Keratinocyte (primary cell): ENCODE measurements at regions not wholly inside any gene's neighbourhood (a gene's known extent, or its start where the extent isn't known, plus 50 kb on each side); places are given as distances from the start of the nearest gene placed in this dataset.

Experiments
- DNase-seq: peaks from one replicate; pipeline ENCODE4 v3.0.0-alpha.2; 2011; ENCODE audit warnings: low read depth, missing footprints, low spot score
- FAIRE-seq: peaks from 2 replicates; lab custom pipeline; 2011; peaks lifted over from hg19 to GRCh38; lab: Jason Lieb, UNC
- H2AFZ ChIP-seq: 2 replicates; pipeline ENCODE4 v1.6.0; 2012; ENCODE audit warnings: low read length, control low read depth, inconsistent platforms; ENCODE audit not compliant: control insufficient read depth
- H3K27ac ChIP-seq: 2 replicates; pipeline ENCODE4 v1.5.1; 2011; ENCODE audit warnings: low read length; ENCODE audit not compliant: control insufficient read depth, insufficient read depth
- H3K27me3 ChIP-seq: 3 replicates; pipeline ENCODE4 v1.6.0; 2011; ENCODE audit warnings: low read length; ENCODE audit not compliant: control insufficient read depth, insufficient read depth; ENCODE audit errors: extremely low read depth
- H3K36me3 ChIP-seq, 2 experiments: 2 replicates in 1 of 2; 3 replicates in 1 of 2; pipeline ENCODE4 v1.5.1; 2011; ENCODE audit warnings: low read length in 2 of 2, mild to moderate bottlenecking in 1 of 2; ENCODE audit not compliant: control insufficient read depth in 2 of 2, insufficient read depth in 2 of 2; ENCODE audit errors: extremely low read depth in 1 of 2
- H3K4me1 ChIP-seq: 3 replicates; pipeline ENCODE4 v1.5.1; 2011; ENCODE audit warnings: low read length; ENCODE audit not compliant: control insufficient read depth, insufficient read depth; ENCODE audit errors: extremely low read depth
- H3K4me2 ChIP-seq: 3 replicates; pipeline ENCODE4 v1.6.0; 2011; ENCODE audit warnings: low read depth, low read length; ENCODE audit not compliant: control insufficient read depth, insufficient read depth; ENCODE audit errors: extremely low read depth
- H3K4me3 ChIP-seq, 3 experiments: fragments of 200-600 bp in 1 of 3; sonication (generic) in 1 of 3; 2 replicates in 2 of 3; 3 replicates in 1 of 3; pipeline ENCODE4 v1.5.1; 2011 to 2016; ENCODE audit warnings: low read length in 3 of 3, mild to moderate bottlenecking in 3 of 3, control low read depth in 2 of 3, inconsistent platforms in 1 of 3, low read depth in 1 of 3, mixed read lengths in 1 of 3, mixed run types in 1 of 3, moderate library complexity in 1 of 3; ENCODE audit not compliant: control insufficient read depth in 2 of 3, insufficient read depth in 2 of 3; ENCODE audit errors: extremely low read depth in 1 of 3
- H3K79me2 ChIP-seq: 2 replicates; pipeline ENCODE4 v1.6.0; 2012; ENCODE audit warnings: low read length; ENCODE audit not compliant: control insufficient read depth, insufficient read depth
- H3K9ac ChIP-seq: 3 replicates; pipeline ENCODE4 v1.6.0; 2011; ENCODE audit warnings: low read length; ENCODE audit not compliant: control insufficient read depth, insufficient read depth; ENCODE audit errors: extremely low read depth
- H3K9me1 ChIP-seq: 3 replicates; pipeline ENCODE4 v1.6.0; 2011; ENCODE audit warnings: low read length; ENCODE audit not compliant: control insufficient read depth, insufficient read depth; ENCODE audit errors: extremely low read depth
- H3K9me3 ChIP-seq: 2 replicates; pipeline ENCODE4 v1.5.1; 2012; ENCODE audit warnings: low read depth, low read length; ENCODE audit not compliant: control insufficient read depth
- H4K20me1 ChIP-seq: 3 replicates; pipeline ENCODE4 v1.6.0; 2011; ENCODE audit warnings: low read length; ENCODE audit not compliant: control insufficient read depth, insufficient read depth; ENCODE audit errors: extremely low read depth
- EZH2 ChIP-seq: IDR thresholded peaks from one replicate; pipeline ENCODE4 v1.6.1; 2012; ENCODE audit warnings: inconsistent platforms, mild to moderate bottlenecking, low read length, moderate library complexity
- dilution Hi-C: fragments of 300-500 bp; cut with MboI; formaldehyde crosslinking; loops from one replicate; pipeline ENCODE4 v1.7.0; 2020; ENCODE audit warnings: low sequenced_read_pairs; ENCODE audit not compliant: extremely low pct_ligation_motif_present
- TF ChIP-seq, protein P1 (sequence below), 3 experiments: IDR thresholded peaks in 1 of 3; conservative IDR thresholded peaks in 1 of 3; optimal IDR thresholded peaks in 1 of 3; 2 replicates in 2 of 3; 3 replicates in 1 of 3; pipeline versions ENCODE3 to v1.5.1; 2011; ENCODE audit warnings: low read length in 3 of 3, mild to moderate bottlenecking in 3 of 3, moderate library complexity in 2 of 3, control low read depth in 1 of 3, inconsistent platforms in 1 of 3; ENCODE audit not compliant: insufficient read depth in 2 of 3; ENCODE audit errors: extremely low read depth in 1 of 3

DNA sequence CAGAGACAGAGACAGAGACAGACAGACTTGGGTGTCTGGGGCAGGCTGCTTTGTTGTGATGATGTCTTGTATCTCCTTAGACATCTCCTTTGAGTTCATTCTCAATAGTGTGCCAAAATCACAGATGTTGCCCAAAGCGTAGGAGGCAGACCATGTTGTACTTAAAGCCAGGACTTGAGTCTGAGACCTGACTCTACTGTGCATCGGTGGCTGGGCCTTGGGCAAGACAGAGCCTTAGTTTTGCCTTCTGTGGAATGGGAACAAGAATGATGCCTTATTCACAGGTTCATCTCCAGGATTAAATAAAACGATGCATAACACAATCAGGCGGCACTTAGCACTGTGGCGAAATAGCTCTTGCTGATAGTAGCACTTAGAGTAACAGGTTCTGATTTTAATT is 230.3 kb downstream of the AACS start:
- Histone ChIP-seq H3K4me1 (no peaks in the 10 kb centered on the region), H3K27ac (no peak overlapping the region), H3K9me1 (no peaks in the 10 kb centered on the region), H3K9ac (no peak overlapping the region), H3K79me2 (no peaks in the 10 kb centered on the region), H3K4me3 (no peak overlapping the region), H3K9me3 (peaks cover 7% of the 10 kb centered on the region), H3K4me2 (no peak overlapping the region), H3K27me3 (no peaks in the 10 kb centered on the region), H2AFZ (no peak overlapping the region), H4K20me1 (no peaks in the 10 kb centered on the region), H3K36me3 (no peaks in the 10 kb centered on the region)
- dilution Hi-C loops = no loop called here
- no peak for FAIRE-seq
- no peak for TF ChIP-seq EZH2
- TF ChIP-seq, protein P1, sequence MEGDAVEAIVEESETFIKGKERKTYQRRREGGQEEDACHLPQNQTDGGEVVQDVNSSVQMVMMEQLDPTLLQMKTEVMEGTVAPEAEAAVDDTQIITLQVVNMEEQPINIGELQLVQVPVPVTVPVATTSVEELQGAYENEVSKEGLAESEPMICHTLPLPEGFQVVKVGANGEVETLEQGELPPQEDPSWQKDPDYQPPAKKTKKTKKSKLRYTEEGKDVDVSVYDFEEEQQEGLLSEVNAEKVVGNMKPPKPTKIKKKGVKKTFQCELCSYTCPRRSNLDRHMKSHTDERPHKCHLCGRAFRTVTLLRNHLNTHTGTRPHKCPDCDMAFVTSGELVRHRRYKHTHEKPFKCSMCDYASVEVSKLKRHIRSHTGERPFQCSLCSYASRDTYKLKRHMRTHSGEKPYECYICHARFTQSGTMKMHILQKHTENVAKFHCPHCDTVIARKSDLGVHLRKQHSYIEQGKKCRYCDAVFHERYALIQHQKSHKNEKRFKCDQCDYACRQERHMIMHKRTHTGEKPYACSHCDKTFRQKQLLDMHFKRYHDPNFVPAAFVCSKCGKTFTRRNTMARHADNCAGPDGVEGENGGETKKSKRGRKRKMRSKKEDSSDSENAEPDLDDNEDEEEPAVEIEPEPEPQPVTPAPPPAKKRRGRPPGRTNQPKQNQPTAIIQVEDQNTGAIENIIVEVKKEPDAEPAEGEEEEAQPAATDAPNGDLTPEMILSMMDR (optimal IDR thresholded peaks at IDR 0.05 in 1 of 3, IDR thresholded peaks at IDR 0.05 in 1 of 3, conservative IDR thresholded peaks at IDR 0.05 in 1 of 3; ENCODE audit: extremely low read depth in 1 of 3, insufficient read depth in 2 of 3, low read length in 3 of 3) = no peak
- no peak for DNase-seq

DNA sequence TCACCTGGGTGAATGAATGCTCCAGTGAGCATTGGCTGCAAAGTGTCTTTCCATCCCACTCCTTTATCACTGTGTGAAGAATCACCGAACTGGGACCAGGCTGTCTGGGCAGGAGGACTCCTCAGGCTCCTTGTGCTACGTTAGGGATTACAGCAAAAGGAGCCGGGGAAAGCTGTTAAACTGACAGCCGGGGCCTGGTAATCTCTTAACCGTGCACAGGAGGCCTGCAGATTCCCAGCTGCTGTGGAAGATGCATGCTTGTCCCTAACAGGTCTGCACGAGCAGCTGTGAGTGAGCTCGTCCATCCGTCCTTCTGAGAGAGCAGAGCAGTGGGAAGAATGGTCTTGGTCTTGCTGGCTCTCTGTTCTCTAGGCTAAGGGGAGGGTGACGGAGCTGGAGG is 231.5 kb downstream of the AACS start:
- H3K4me3 ChIP-seq = no peak overlapping the region
- no peaks in the 10 kb centered on the region for H3K27me3 ChIP-seq
- TF ChIP-seq EZH2 = no peak
- TF ChIP-seq, protein P1 (optimal IDR thresholded peaks at IDR 0.05 in 1 of 3, IDR thresholded peaks at IDR 0.05 in 1 of 3, conservative IDR thresholded peaks at IDR 0.05 in 1 of 3; ENCODE audit: extremely low read depth in 1 of 3, insufficient read depth in 2 of 3, low read length in 3 of 3) = no peak
- DNase-seq = no peak
- H3K9me3 ChIP-seq = peaks cover 7% of the 10 kb centered on the region
- H3K9ac ChIP-seq = no peak overlapping the region
- H2AFZ ChIP-seq = no peak overlapping the region
- no peaks in the 10 kb centered on the region for H3K36me3 ChIP-seq
- no peak overlapping the region for H3K4me2 ChIP-seq
- H3K27ac ChIP-seq = no peak overlapping the region
- no peaks in the 10 kb centered on the region for H3K4me1 ChIP-seq
- H3K79me2 ChIP-seq = no peaks in the 10 kb centered on the region
- H4K20me1 ChIP-seq = no peaks in the 10 kb centered on the region
- dilution Hi-C loops = no loop called here
- no peak for FAIRE-seq
- no peaks in the 10 kb centered on the region for H3K9me1 ChIP-seq
